PC-9 (cell line): ENCODE measurements at regions not wholly inside any gene's neighbourhood (a gene's known extent, or its start where the extent isn't known, plus 50 kb on each side); places are given as distances from the start of the nearest gene placed in this dataset.

Experiments used
- BruUV-seq: library from RNA; stranded (reverse); fragments of 400-500 nt; replicated peaks from 2 replicates; lab custom pipeline; 2021; lab: Mats Ljungman, UMichigan
- CTCF ChIA-PET: fragments of 300-600 bp; sonication (Branson Sonifier 250); formaldehyde crosslinking; loops from one replicate; lab custom pipeline; 2022; ENCODE audit warnings: antibody characterized with exemption; lab: Charles Lee
- POLR2A ChIA-PET: fragments of 300-600 bp; sonication (Branson Sonifier 250); formaldehyde crosslinking; loops from one replicate; lab custom pipeline; 2022; ENCODE audit warnings: antibody characterized with exemption; ENCODE audit not compliant: unreplicated experiment; lab: Charles Lee
- DNase-seq, 2 experiments: peaks; one replicate each; pipeline versions ENCODE4 v3.0.0 to v3.0.0-alpha.2; 2015 to 2022; ENCODE audit warnings: mixed read lengths in 1 of 2
- H2AFZ ChIP-seq: fragments of 200-600 bp; sonication (generic); 2 replicates; pipeline ENCODE4 v1.8.1; 2017; ENCODE audit warnings: antibody characterized with exemption
- H3F3A ChIP-seq: fragments of 200-600 bp; sonication (generic); 2 replicates; pipeline ENCODE4 v1.8.1; 2017; ENCODE audit warnings: antibody characterized with exemption, mild to moderate bottlenecking, low read depth; ENCODE audit not compliant: insufficient read depth
- H3K27ac ChIP-seq: fragments of 200-600 bp; sonication (generic); 2 replicates; pipeline ENCODE4 v1.6.1; 2016; ENCODE audit warnings: mixed run types
- H3K27me3 ChIP-seq: fragments of 200-600 bp; sonication (generic); 2 replicates; pipeline ENCODE4 v1.6.1; 2016; ENCODE audit warnings: low read depth, mixed run types; ENCODE audit not compliant: insufficient read depth
- H3K36me3 ChIP-seq: fragments of 200-600 bp; sonication (generic); 2 replicates; pipeline ENCODE4 v1.6.1; 2016; ENCODE audit warnings: low read depth, mixed run types
- H3K4me1 ChIP-seq: fragments of 200-600 bp; sonication (generic); replicated peaks from 2 replicates; pipeline ENCODE4 v1.6.1; 2016; ENCODE audit warnings: mixed run types; ENCODE audit not compliant: insufficient read depth
- H3K4me2 ChIP-seq: fragments of 200-600 bp; sonication (generic); 2 replicates; pipeline ENCODE4 v1.6.1; 2017; ENCODE audit warnings: mixed run types
- H3K4me3 ChIP-seq: fragments of 200-600 bp; sonication (generic); 2 replicates; pipeline ENCODE4 v1.6.1; 2016; ENCODE audit warnings: mixed run types
- H3K79me2 ChIP-seq: fragments of 200-600 bp; sonication (generic); 2 replicates; pipeline ENCODE4 v1.6.1; 2017; ENCODE audit warnings: low read depth, mixed run types
- H3K9me2 ChIP-seq: fragments of 200-600 bp; sonication (generic); 2 replicates; pipeline ENCODE4 v1.8.1; 2017; ENCODE audit warnings: mild to moderate bottlenecking; ENCODE audit not compliant: insufficient read depth
- H3K9me3 ChIP-seq: fragments of 200-600 bp; sonication (generic); 2 replicates; pipeline ENCODE4 v1.8.1; 2016; ENCODE audit warnings: low read depth; ENCODE audit not compliant: insufficient read depth
- H4K20me1 ChIP-seq: fragments of 200-600 bp; sonication (generic); 2 replicates; pipeline ENCODE4 v1.8.1; 2017; ENCODE audit not compliant: insufficient read depth
- EZH2 ChIP-seq: fragments of 200-600 bp; sonication (generic); IDR thresholded peaks from 2 replicates; pipeline ENCODE4 v1.8.0; 2017; ENCODE audit warnings: antibody characterized with exemption, low read depth
- intact Hi-C: fragments of 100-400 bp; cut with micrococcal nuclease; formaldehyde crosslinking; loops from one replicate; pipeline ENCODE4 v1.10.0; 2022; ENCODE audit not compliant: unreplicated experiment
- TF ChIP-seq, protein P1 (sequence below): fragments of 200-600 bp; sonication (generic); conservative IDR thresholded peaks from 2 replicates; pipeline ENCODE4 v1.6.1; 2017; ENCODE audit warnings: mixed run types, antibody characterized with exemption, mild to moderate bottlenecking, moderate library complexity

DNA sequence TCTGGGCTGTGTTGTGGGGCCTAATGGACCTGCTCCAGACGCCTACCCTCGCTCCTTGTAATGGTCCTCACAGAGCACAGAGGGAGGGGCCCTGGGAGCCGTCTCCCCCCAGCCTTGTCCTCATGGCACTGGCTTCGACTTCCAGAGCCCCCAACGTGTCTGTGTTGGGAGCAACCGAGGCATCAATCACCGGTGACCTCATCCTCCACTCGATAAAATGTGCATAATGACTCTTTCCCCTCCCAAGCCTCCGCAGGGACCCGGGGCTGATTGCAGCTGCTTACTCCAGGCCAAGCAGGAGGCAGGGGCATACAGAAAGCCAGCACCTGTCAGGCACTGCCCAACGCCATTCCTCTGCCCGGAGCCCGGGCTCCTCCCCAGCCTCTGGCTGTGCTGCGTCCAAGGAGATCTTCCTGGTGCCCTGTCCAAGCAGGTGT, 271.7 kb downstream of the NDUFA10 start:
- H3K79me2 ChIP-seq: no peaks in the 10 kb centered on the region
- no peaks in the 10 kb centered on the region for H3K9me2 ChIP-seq
- no peaks in the 10 kb centered on the region for H4K20me1 ChIP-seq
- H3F3A ChIP-seq: no peaks in the 10 kb centered on the region
- ChIA-PET POLR2A (no interaction called here), CTCF (no interaction called here)
- no peaks in the 10 kb centered on the region for H3K9me3 ChIP-seq
- H3K27me3 ChIP-seq: peaks cover 97% of the 10 kb centered on the region
- no peaks in the 10 kb centered on the region for H3K36me3 ChIP-seq
- no peak overlapping the region for H3K4me2 ChIP-seq
- no peak for TF ChIP-seq EZH2
- TF ChIP-seq, protein P1, sequence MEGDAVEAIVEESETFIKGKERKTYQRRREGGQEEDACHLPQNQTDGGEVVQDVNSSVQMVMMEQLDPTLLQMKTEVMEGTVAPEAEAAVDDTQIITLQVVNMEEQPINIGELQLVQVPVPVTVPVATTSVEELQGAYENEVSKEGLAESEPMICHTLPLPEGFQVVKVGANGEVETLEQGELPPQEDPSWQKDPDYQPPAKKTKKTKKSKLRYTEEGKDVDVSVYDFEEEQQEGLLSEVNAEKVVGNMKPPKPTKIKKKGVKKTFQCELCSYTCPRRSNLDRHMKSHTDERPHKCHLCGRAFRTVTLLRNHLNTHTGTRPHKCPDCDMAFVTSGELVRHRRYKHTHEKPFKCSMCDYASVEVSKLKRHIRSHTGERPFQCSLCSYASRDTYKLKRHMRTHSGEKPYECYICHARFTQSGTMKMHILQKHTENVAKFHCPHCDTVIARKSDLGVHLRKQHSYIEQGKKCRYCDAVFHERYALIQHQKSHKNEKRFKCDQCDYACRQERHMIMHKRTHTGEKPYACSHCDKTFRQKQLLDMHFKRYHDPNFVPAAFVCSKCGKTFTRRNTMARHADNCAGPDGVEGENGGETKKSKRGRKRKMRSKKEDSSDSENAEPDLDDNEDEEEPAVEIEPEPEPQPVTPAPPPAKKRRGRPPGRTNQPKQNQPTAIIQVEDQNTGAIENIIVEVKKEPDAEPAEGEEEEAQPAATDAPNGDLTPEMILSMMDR: no peak
- H3K27ac ChIP-seq: no peak overlapping the region
- intact Hi-C loops: no loop called here
- no peak for DNase-seq
- no peak overlapping the region for H2AFZ ChIP-seq
- BruUV-seq: no TSS peak
- H3K4me1 ChIP-seq: peaks cover 5% of the 10 kb centered on the region
- H3K4me3 ChIP-seq: no peak overlapping the region

DNA sequence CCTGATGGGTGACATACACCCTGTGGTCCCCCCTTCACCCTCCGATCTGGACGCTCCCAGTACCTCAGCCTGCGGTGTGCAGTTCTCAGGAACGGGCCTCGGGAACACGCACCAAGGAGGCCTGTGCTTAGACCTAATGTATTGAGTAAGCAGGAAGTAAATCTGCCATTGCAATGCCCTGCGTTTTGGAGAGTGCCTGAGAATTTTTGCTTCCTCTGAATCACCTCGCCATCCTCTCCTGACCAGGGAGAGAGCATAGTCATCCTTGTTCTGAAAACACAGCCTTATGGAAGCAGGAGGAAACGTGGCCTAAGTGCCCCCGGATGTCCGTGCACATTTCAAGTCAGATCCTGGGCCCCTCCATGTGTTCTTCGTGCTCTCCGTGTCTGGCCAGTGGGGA, 272.2 kb downstream of the NDUFA10 start:
- Histone ChIP-seq H3K4me3 (no peak overlapping the region), H3K4me2 (no peak overlapping the region), H3K79me2 (no peaks in the 10 kb centered on the region), H3K9me2 (no peaks in the 10 kb centered on the region), H3K4me1 (0 out of 2 replicates have a peak, but pooled peaks cover under 1% of the 10 kb centered on the region), H3K27ac (no peak overlapping the region), H3K36me3 (no peaks in the 10 kb centered on the region), H3F3A (no peaks in the 10 kb centered on the region), H4K20me1 (no peaks in the 10 kb centered on the region), H3K9me3 (no peaks in the 10 kb centered on the region), H3K27me3 (peaks cover 97% of the 10 kb centered on the region), H2AFZ (no peak overlapping the region)
- POLR2A ChIA-PET: no interaction called here
- intact Hi-C loops: no loop called here
- TF ChIP-seq EZH2: no peak
- no peak for DNase-seq
- BruUV-seq: no TSS peak
- CTCF ChIA-PET: no interaction called here

DNA sequence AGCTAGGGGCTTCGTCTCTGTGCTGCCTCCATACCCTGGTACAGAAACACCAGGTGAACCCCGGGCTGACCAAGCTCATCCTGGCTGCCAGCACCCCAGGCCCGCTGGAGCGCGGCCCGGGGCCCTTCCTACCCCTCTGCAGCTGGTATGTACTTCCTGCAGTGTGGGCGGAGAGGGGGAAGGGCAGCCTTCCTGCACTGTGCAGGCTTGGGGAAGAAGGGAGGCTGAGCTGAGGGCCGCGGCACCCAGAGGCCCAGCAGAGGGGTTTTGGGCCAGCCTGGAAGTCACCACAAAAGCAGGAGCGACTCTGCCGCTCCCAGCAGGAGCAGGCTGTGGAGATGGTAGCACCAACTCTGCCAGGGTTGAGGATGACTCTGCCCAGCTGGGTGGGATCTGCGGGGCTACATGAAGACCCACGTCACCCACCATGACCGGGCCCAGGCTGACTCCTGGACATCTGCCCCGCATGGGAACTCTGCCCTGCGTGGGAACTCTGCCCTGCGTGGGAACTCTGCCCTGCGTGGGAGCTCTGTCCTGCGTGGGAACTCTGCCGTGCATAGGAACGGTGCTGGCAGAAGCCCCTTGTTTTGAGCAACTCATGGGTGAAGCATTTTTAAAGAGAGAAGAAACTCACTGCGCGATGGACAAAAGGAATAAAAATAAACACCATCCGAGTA, 273.3 kb downstream of the NDUFA10 start:
- Histone ChIP-seq H2AFZ (no peak overlapping the region), H3K36me3 (no peaks in the 10 kb centered on the region), H4K20me1 (no peaks in the 10 kb centered on the region), H3K4me1 (no peaks in the 10 kb centered on the region), H3K9me3 (no peaks in the 10 kb centered on the region), H3K9me2 (no peaks in the 10 kb centered on the region), H3F3A (no peaks in the 10 kb centered on the region), H3K27ac (no peak overlapping the region), H3K27me3 (peaks cover 97% of the 10 kb centered on the region), H3K4me2 (no peak overlapping the region), H3K79me2 (no peaks in the 10 kb centered on the region), H3K4me3 (no peak overlapping the region)
- CTCF ChIA-PET: no interaction called here
- no peak for DNase-seq
- POLR2A ChIA-PET: no interaction called here
- BruUV-seq: no TSS peak
- intact Hi-C loops: no loop called here
- no peak for TF ChIP-seq EZH2
- TF ChIP-seq, protein P1: no peak
